ENCODE measurements at regions not wholly inside any gene's neighbourhood (a gene's known extent, or its start where the extent isn't known, plus 50 kb on each side); places are given as distances from the start of the nearest gene placed in this dataset.

DNA sequence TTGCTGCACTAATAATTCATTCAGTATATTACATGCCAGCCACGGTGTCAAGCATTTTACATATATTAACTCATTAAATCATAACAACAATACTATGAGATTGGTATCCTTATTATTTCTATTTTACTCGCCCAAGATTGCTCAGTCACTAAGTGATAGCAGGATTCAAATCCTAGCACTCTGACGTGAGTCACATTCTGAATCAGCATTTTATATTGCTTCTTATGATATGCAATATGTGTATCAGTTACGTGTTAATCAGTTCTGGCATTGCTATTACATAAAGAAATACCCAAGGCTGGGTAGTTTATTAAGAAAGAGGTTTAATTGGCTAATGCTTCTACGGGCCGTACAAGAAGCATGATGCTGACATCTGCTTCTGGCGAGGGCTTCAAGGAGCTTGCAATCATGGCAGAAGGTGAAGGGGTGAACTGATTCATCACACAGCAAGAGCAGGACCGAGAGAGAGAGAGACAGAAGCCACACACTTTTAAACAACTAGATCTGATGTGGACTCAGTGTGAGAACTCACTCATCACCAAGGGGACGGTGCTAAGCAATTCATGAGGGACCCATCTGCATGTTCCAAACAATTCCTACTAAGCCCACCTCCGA is 166.5 kb upstream of the TMCO5A start:
- in situ Hi-C loops (cut with MboI; ENCODE audit: low pct_unique_long_range_greater_than_20kb in 2 of 9, low sequenced_read_pairs in 9 of 9, unreplicated experiment in 9 of 9): loop anchor here in 1 of 9 experiments (10.0 kb wide), 1 partner anchor 117 kb away; no protein-coding TSS in a partner anchor
- 24 to 98% (median 69%) methylated on average over 2 to 9 of the region's 10 CpGs for WGBS, 10 experiments
- ATAC-seq (replicated peaks in 6 of 8): peak in 1 of 8 experiments; percentile 30
- Histone ChIP-seq H3K4me3 (no peak overlapping the region), H3K4me1 (replicated peaks in 1 of 2) (no peaks in the 10 kb centered on the region), H3K27ac (no peak overlapping the region)

DNA sequence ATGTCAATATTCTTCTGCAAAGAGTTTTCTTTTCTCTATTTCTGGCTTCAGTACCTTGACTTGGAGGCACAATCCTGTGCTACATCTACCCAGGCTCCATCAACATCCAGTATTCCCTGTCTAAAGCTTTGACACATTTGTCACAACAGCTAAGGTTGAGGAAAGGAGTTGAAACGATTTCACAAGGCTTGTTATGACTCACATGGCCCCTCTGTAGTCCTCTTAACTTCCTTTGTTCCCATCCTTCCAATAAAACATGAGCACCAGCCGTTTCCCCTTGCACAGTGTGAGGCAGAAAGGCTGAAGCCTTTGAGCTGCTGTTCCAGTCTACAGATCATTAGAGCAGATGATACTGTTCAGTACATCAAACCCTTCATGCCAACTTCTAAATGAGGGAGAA is 163.0 kb upstream of the TMCO5A start:
- no peak for ATAC-seq (replicated peaks in 6 of 8)
- 0 to 40% (median 29%) methylated on average over 1 to 2 of the region's 2 CpGs; no CpG with 5 or more reads in 2 of the 10 experiments for WGBS, 10 experiments
- in situ Hi-C loops (cut with MboI; ENCODE audit: low pct_unique_long_range_greater_than_20kb in 2 of 9, low sequenced_read_pairs in 9 of 9, unreplicated experiment in 9 of 9): no loop called here

DNA sequence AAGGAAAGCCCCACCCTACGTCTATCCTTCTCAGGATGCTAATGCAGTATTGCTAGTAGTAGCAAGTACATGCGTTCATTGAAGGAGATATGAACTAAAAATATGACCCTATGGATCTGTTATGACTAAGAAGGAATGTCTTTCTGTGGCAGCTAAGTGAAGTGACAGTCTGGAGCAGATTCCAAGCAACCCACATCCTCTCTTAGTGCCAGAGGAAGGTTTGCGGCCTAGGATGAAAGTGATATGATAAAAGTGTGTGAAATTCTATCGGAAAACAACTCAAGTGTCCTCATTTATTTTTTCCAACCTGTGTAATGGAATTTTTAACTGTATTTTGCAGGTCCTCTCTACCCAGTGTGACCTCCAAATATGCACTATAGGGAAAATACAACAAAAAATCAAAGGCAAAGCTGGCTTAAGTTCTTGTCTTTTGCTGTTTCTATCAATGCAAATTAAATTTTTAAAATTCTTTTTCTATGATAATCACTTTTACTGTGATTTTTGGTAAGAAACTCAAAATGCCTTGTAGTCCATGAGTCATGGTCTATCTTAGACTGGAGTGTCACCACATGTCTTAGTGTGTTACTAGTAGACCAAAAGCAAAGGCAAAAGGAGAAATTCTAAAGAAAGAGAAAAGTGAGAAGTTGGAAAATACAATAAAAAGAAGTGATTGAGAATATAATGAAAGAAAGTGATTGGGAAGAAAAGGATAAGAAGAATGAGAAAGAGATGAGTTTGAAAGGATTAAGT is 161.2 kb upstream of the TMCO5A start:
- 25 to 100% (median 86%) methylated on average over 1 to 4 of the region's 4 CpGs; no CpG with 5 or more reads in 1 of the 10 experiments for WGBS, 10 experiments
- H3K4me1 ChIP-seq (replicated peaks in 1 of 2): no peaks in the 10 kb centered on the region
- ATAC-seq (replicated peaks in 6 of 8): no peak
- no peak overlapping the region for H3K4me3 ChIP-seq
- in situ Hi-C loops (cut with MboI; ENCODE audit: low pct_unique_long_range_greater_than_20kb in 2 of 9, low sequenced_read_pairs in 9 of 9, unreplicated experiment in 9 of 9): no loop called here
- H3K27ac ChIP-seq: no peak overlapping the region

More for the DNA sequence above, 163.0 kb upstream of the TMCO5A start:
- H3K4me3 ChIP-seq: no peak overlapping the region
- no peak overlapping the region for H3K27ac ChIP-seq
- no peaks in the 10 kb centered on the region for H3K4me1 ChIP-seq (replicated peaks in 1 of 2)

DNA sequence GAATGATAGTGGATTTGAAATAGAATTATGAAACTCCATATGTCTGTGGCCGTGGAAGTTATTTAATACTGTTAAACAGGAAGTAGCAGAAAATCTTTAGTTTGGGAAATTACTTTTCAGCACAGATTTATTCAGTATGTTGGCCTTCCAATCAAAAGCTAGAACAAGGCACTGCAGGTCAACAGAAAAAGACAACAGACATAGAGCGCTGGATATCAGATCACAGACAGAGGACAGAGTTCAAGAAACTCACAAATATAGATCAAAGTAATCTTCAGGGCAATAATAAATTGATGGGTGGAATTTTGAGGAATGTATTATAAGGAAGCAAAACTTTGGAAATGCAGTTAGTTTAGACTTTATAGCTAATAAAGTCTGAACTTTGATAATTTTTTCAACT is 159.5 kb upstream of the TMCO5A start:
- no peaks in the 10 kb centered on the region for H3K4me1 ChIP-seq (replicated peaks in 1 of 2)
- WGBS, 10 experiments: 13 to 100% (median 90%) methylated on average over 1 to 2 of the region's 2 CpGs; no CpG with 5 or more reads in 1 of the 10 experiments
- in situ Hi-C loops (cut with MboI; ENCODE audit: low pct_unique_long_range_greater_than_20kb in 2 of 9, low sequenced_read_pairs in 9 of 9, unreplicated experiment in 9 of 9): no loop called here
- no peak overlapping the region for H3K27ac ChIP-seq
- no peak for ATAC-seq (replicated peaks in 6 of 8)
- no peak overlapping the region for H3K4me3 ChIP-seq

GRCh38 chr15:37777006-37777405 is 157.4 kb upstream of the TMCO5A start:
- H3K4me3 ChIP-seq: no peak overlapping the region
- in situ Hi-C loops (cut with MboI; ENCODE audit: low pct_unique_long_range_greater_than_20kb in 2 of 9, low sequenced_read_pairs in 9 of 9, unreplicated experiment in 9 of 9): no loop called here
- WGBS, 10 experiments: 68 to 100% (median 100%) methylated on average over 1 to 3 of the region's 3 CpGs; no CpG with 5 or more reads in 1 of the 10 experiments
- H3K4me1 ChIP-seq (replicated peaks in 1 of 2): no peaks in the 10 kb centered on the region
- no peak for ATAC-seq (replicated peaks in 6 of 8)
- H3K27ac ChIP-seq: no peak overlapping the region

- H3K4me3 ChIP-seq: no peak overlapping the region
- WGBS, 10 experiments: 47 to 100% (median 77%) methylated on average over 1 to 2 of the region's 2 CpGs; no CpG with 5 or more reads in 2 of the 10 experiments
- in situ Hi-C loops (cut with MboI; ENCODE audit: low pct_unique_long_range_greater_than_20kb in 2 of 9, low sequenced_read_pairs in 9 of 9, unreplicated experiment in 9 of 9): no loop called here
- no peak for ATAC-seq (replicated peaks in 6 of 8)
- no peaks in the 10 kb centered on the region for H3K4me1 ChIP-seq (replicated peaks in 1 of 2)
- no peak overlapping the region for H3K27ac ChIP-seq
Measured at GRCh38 chr15:37783290-37783689, 151.2 kb upstream of the TMCO5A start.

- WGBS, 10 experiments: 61 to 100% (median 93%) methylated on average over 1 to 2 of the region's 2 CpGs
- no peak for ATAC-seq (replicated peaks in 6 of 8)
- Histone ChIP-seq H3K4me1 (replicated peaks in 1 of 2) (peaks cover 0 to 2% of the 10 kb centered on the region in 2 donors), H3K4me3 (no peak overlapping the region), H3K27ac (no peak overlapping the region)
- in situ Hi-C loops (cut with MboI; ENCODE audit: low pct_unique_long_range_greater_than_20kb in 2 of 9, low sequenced_read_pairs in 9 of 9, unreplicated experiment in 9 of 9): no loop called here
Measured at GRCh38 chr15:37788330-37788729, 146.1 kb upstream of the TMCO5A start.

DNA sequence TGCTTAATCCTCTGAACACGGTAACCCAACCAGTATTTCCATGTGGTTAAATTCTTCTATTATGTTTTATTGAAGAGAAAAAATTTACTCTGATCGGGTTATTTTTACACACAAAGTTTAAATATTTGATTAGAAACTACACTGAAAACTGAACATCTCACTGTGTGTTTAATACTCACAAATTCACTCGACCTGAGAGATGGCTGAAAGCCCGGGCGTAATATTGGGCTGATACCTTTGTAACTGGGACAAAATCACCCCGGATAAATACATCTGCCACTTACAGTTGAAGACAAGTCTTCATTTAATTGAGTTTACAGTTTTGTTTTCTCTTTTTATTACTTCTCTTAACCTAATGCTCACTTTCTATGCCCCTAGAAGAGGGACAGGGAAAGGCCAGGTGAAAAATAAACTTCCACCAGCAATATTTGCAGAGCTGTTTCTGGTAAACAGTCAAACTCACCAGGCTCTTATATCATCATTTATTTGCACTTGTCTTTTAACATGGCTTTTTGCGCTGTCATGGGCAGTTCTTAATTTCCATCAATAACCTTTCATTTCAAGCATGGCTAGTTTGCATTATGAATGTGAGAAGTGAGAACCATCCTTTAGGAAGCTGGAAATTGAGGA is 145.6 kb upstream of the TMCO5A start:
- H3K27ac ChIP-seq: no peak overlapping the region
- ATAC-seq (replicated peaks in 6 of 8): no peak
- 59 to 96% (median 88%) methylated on average over 3 to 7 of the region's 7 CpGs for WGBS, 10 experiments
- in situ Hi-C loops (cut with MboI; ENCODE audit: low pct_unique_long_range_greater_than_20kb in 2 of 9, low sequenced_read_pairs in 9 of 9, unreplicated experiment in 9 of 9): no loop called here
- H3K4me1 ChIP-seq (replicated peaks in 1 of 2): peaks cover 0 to 7% of the 10 kb centered on the region in 2 donors
- H3K4me3 ChIP-seq: no peak overlapping the region

DNA sequence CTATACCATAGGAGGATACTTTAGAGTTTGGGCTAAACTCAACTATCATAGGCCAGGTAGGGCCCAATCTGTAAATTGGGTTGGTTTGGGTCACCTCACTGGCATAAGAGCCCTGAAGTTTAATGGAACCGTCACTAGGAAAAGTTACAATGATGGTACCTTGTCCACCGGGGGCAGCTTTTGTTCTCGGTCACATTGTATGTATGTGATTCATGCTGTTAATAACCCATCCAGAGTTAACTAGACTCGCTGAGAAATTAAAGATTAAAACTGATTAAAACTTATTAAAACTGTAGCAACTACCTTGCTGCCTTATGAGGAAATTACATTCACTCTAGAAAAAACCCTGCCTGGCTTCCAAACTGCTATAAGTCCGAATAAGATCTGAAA is 145.0 kb upstream of the TMCO5A start:
- peaks cover 0 to 11% of the 10 kb centered on the region in 2 donors for H3K4me1 ChIP-seq (replicated peaks in 1 of 2)
- no peak overlapping the region for H3K27ac ChIP-seq
- H3K4me3 ChIP-seq: no peak overlapping the region
- WGBS, 10 experiments: 14 to 100% (median 78%) methylated on average over 1 to 5 of the region's 5 CpGs
- ATAC-seq (replicated peaks in 6 of 8): no peak
- in situ Hi-C loops (cut with MboI; ENCODE audit: low pct_unique_long_range_greater_than_20kb in 2 of 9, low sequenced_read_pairs in 9 of 9, unreplicated experiment in 9 of 9): no loop called here

GRCh38 chr15:37789881-37790280 is 144.6 kb upstream of the TMCO5A start:
- Histone ChIP-seq H3K4me1 (replicated peaks in 1 of 2) (peaks cover 0 to 16% of the 10 kb centered on the region in 2 donors), H3K4me3 (no peak overlapping the region), H3K27ac (no peak overlapping the region)
- peak in 4 of 8 experiments; percentile 15 to 58 (median 50) for ATAC-seq (replicated peaks in 6 of 8)
- in situ Hi-C loops (cut with MboI; ENCODE audit: low pct_unique_long_range_greater_than_20kb in 2 of 9, low sequenced_read_pairs in 9 of 9, unreplicated experiment in 9 of 9): no loop called here

DNA sequence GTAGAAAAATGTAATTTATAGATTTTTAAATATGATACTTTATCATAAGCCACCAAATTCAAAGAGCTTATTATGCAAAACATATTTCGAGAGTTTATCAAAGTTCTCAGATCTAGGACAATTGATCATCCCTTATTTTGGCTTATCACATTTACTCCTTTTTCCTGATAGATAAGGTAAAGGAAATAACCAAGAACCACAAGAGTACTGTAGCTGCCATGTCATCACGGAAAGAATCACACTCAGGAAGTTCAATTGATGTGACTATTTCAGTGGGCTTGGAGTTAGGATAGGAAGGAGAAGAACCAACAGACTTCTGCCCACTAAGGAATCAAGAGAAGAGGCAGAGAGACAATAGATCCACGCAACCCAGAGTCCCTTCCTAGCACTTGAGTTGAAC is 142.7 kb upstream of the TMCO5A start:
- 63 to 100% (median 95%) methylated on average over 2 to 3 of the region's 3 CpGs; no CpG with 5 or more reads in 3 of the 10 experiments for WGBS, 10 experiments
- no peak for ATAC-seq (replicated peaks in 6 of 8)
- in situ Hi-C loops (cut with MboI; ENCODE audit: low pct_unique_long_range_greater_than_20kb in 2 of 9, low sequenced_read_pairs in 9 of 9, unreplicated experiment in 9 of 9): no loop called here
- Histone ChIP-seq H3K27ac (no peak overlapping the region), H3K4me3 (no peak overlapping the region), H3K4me1 (replicated peaks in 1 of 2) (peaks cover 3 to 32% of the 10 kb centered on the region in 2 donors)

GRCh38 chr15:37792351-37792750 is 142.1 kb upstream of the TMCO5A start:
- Histone ChIP-seq H3K27ac (no peak overlapping the region), H3K4me3 (no peak overlapping the region), H3K4me1 (replicated peaks in 1 of 2) (peaks cover 3 to 32% of the 10 kb centered on the region in 2 donors)
- ATAC-seq (replicated peaks in 6 of 8): no peak
- in situ Hi-C loops (cut with MboI; ENCODE audit: low pct_unique_long_range_greater_than_20kb in 2 of 9, low sequenced_read_pairs in 9 of 9, unreplicated experiment in 9 of 9): no loop called here
- 60 to 100% (median 90%) methylated on average over 1 to 4 of the region's 4 CpGs; no CpG with 5 or more reads in 1 of the 10 experiments for WGBS, 10 experiments

DNA sequence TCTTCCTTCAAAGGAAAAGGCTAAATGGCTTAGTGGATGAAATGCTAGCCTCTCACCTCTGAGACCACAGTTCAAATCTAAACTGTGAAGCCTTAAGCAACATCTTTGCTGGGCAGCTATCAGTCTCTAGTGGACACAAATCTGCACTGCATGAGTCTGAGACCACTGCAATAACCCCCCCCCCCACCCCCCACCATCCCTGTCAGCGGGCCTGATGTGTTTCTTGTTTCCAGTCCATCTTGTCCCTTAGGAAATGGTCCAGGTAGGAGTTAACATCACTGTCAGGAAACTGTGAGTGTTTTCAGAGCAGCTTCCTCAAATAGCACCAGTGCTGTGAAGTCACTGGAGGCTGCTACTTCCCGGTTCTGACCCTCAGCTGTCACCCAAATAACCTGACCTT is 140.6 kb upstream of the TMCO5A start:
- H3K27ac ChIP-seq: no peak overlapping the region
- WGBS, 10 experiments: 0 to 67% (median 57%) methylated on average over 1 of the region's 2 CpGs; no CpG with 5 or more reads in 7 of the 10 experiments
- in situ Hi-C loops (cut with MboI; ENCODE audit: low pct_unique_long_range_greater_than_20kb in 2 of 9, low sequenced_read_pairs in 9 of 9, unreplicated experiment in 9 of 9): no loop called here
- H3K4me3 ChIP-seq: no peak overlapping the region
- H3K4me1 ChIP-seq (replicated peaks in 1 of 2): peaks cover 3 to 32% of the 10 kb centered on the region in 2 donors
- ATAC-seq (replicated peaks in 6 of 8): peak in 5 of 8 experiments; percentile 34 to 55 (median 38)

All from motor neuron (in vitro differentiated cells).